Spleen (tissue), 11 donors: ENCODE measurements at regions not wholly inside any gene's neighbourhood (a gene's known extent, or its start where the extent isn't known, plus 50 kb on each side); places are given as distances from the start of the nearest gene placed in this dataset.
A peak's percentile ranks its signal among the peaks of the same experiment; 100 is the strongest.

Experiments
- DNase-seq: peaks from one replicate; pipeline ENCODE4 v3.0.0-alpha.2; 2020
- H3K27ac ChIP-seq, 8 donors: fragments of 200-600 bp; sonication (generic) in 7 of 8; 1 replicate in 4 of 8; 2 replicates in 4 of 8; pipeline versions ENCODE4 v1.5.0 to v1.8.0; 2016 to 2021; ENCODE audit warnings: inconsistent platforms in 4 of 8, mild to moderate bottlenecking in 4 of 8, moderate library complexity in 1 of 8
- H3K27me3 ChIP-seq, 7 donors: fragments of 200-600 bp; sonication (generic) in 6 of 7; replicated peaks in 1 of 7; 1 replicate in 4 of 7; 2 replicates in 3 of 7; pipeline versions ENCODE4 v1.5.0 to v1.8.0; 2016 to 2021; ENCODE audit warnings: inconsistent platforms in 3 of 7, mild to moderate bottlenecking in 1 of 7
- H3K36me3 ChIP-seq, 6 donors: fragments of 200-600 bp; sonication (generic) in 5 of 6; 1 replicate in 4 of 6; 2 replicates in 2 of 6; pipeline versions ENCODE4 v1.5.0 to v1.8.0; 2016 to 2021; ENCODE audit warnings: inconsistent platforms in 2 of 6
- H3K4me1 ChIP-seq, 6 donors: fragments of 200-600 bp; sonication (generic) in 5 of 6; 1 replicate in 3 of 6; 2 replicates in 3 of 6; pipeline versions ENCODE4 v1.5.0 to v1.8.0; 2016 to 2021; ENCODE audit warnings: inconsistent platforms in 3 of 6
- H3K4me3 ChIP-seq, 8 donors: fragments of 200-600 bp; sonication (generic) in 7 of 8; 1 replicate in 4 of 8; 2 replicates in 4 of 8; pipeline versions ENCODE4 v1.5.0 to v1.8.0; 2016 to 2021; ENCODE audit warnings: inconsistent platforms in 4 of 8, mild to moderate bottlenecking in 4 of 8, moderate library complexity in 2 of 8
- H3K9me3 ChIP-seq, 8 donors: fragments of 200-600 bp; sonication (generic) in 7 of 8; 1 replicate in 4 of 8; 2 replicates in 4 of 8; pipeline versions ENCODE4 v1.5.0 to v1.8.0; 2016 to 2021; ENCODE audit warnings: inconsistent platforms in 4 of 8
- CTCF ChIP-seq, 11 experiments: fragments of 200-600 bp in 7 of 11; fragments of 450-650 bp in 4 of 11; sonication (generic) in 4 of 11; IDR thresholded peaks in 8 of 11; conservative IDR thresholded peaks in 3 of 11; 1 replicate in 7 of 11; 2 replicates in 4 of 11; pipeline versions ENCODE4 v1.4.0 to v1.8.0; 2016 to 2021; ENCODE audit warnings: antibody characterized with exemption in 11 of 11, inconsistent platforms in 4 of 11, mild to moderate bottlenecking in 1 of 11
- POLR2A ChIP-seq, 3 donors: fragments of 450-650 bp; IDR thresholded peaks; one replicate each; pipeline ENCODE4 v1.5.1; 2017; ENCODE audit warnings: antibody characterized with exemption in 3 of 3, mild to moderate bottlenecking in 1 of 3
- POLR2AphosphoS5 ChIP-seq, 3 donors: sonication (generic); formaldehyde crosslinking; IDR thresholded peaks; one replicate each; pipeline ENCODE4 v1.5.1; 2017; ENCODE audit warnings: antibody characterized with exemption in 3 of 3
- WGBS, 5 donors: extraction: QIAGEN DNeasy Blood & Tissue Kit in 3 of 5; methylation state at CpG; one replicate each; pipeline versions ENCODE4 v1.1.5 to v1.1.7; 2013 to 2018; 5-methylcytosine and 5-hydroxymethylcytosine counted together
- intact Hi-C: fragments of 100-400 bp; cut with DNase I; formaldehyde crosslinking; loops from one replicate; pipeline ENCODE4 v1.15.0; 2023; ENCODE audit warnings: low total_unique reads
- donor health status: healthy with polysubstance abuse.
- donor health status: DM: no; HTN: no; CAD: no; lungs with moderate emphysema.
- donor health status: DM: no; HTN: no; CAD: no.
- donor health status: Bipolar disorder and iron deficiency.
- donor health status: healthy.
- donor health status: DM: no; HTN: no; CAD: no.
- donor health status: DM: yes; HTN: yes; CAD: no.

DNA sequence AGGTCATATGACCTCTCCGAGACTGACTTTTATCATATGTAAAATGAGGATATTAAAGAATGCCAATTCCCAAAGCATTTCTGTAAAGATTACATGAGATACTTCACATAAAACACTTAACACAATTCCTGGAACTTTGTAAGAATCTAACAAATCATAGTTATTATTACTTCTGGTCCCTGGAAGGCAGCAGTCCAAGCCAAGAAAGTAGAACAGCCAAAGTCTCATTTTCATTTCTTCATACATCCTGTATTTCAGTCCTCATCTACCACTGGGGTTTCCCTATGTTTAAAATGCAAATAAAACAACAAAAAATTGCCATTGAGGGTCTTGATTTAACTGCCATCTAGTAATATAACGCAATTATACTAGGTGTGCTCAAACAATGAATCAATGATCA, 179.5 kb downstream of the MARCHF11 start:
- no peak overlapping the region for H3K4me3 ChIP-seq
- H3K9me3 ChIP-seq, result peaks cover 0 to 26% (median 8%) of the 10 kb centered on the region in 8 donors
- intact Hi-C loops, result no loop called here
- TF ChIP-seq POLR2AphosphoS5 (IDR thresholded peaks at IDR 0.05) (no peak), POLR2A (IDR thresholded peaks at IDR 0.05) (no peak), CTCF (IDR thresholded peaks at IDR 0.05 in 8 of 11, conservative IDR thresholded peaks at IDR 0.05 in 3 of 11) (no peak)
- H3K27me3 ChIP-seq, result no peaks in the 10 kb centered on the region
- H3K27ac ChIP-seq, result no peak overlapping the region
- H3K4me1 ChIP-seq, result no peaks in the 10 kb centered on the region
- H3K36me3 ChIP-seq, result no peaks in the 10 kb centered on the region
- WGBS, 5 donors, result 84 to 90% (median 85%) methylated on average over 2 of the region's 2 CpGs
- no peak for DNase-seq

- WGBS, 5 donors, result 44 to 59% (median 51%) methylated on average over 2 of the region's 2 CpGs
- Histone ChIP-seq H3K27me3 (no peaks in the 10 kb centered on the region), H3K4me1 (no peaks in the 10 kb centered on the region), H3K9me3 (peaks cover 0 to 39% (median 27%) of the 10 kb centered on the region in 8 donors), H3K4me3 (no peak overlapping the region), H3K36me3 (no peaks in the 10 kb centered on the region), H3K27ac (no peak overlapping the region)
- intact Hi-C loops, result no loop called here
- peak in 2 of 11 experiments; percentile 18 to 22 for TF ChIP-seq CTCF (IDR thresholded peaks at IDR 0.05 in 8 of 11, conservative IDR thresholded peaks at IDR 0.05 in 3 of 11)
- TF ChIP-seq POLR2A (IDR thresholded peaks at IDR 0.05), result no peak
- no peak for TF ChIP-seq POLR2AphosphoS5 (IDR thresholded peaks at IDR 0.05)
- no peak for DNase-seq
Observed at GRCh38 chr5:15995341-15996052, 184.1 kb downstream of the MARCHF11 start.

DNA sequence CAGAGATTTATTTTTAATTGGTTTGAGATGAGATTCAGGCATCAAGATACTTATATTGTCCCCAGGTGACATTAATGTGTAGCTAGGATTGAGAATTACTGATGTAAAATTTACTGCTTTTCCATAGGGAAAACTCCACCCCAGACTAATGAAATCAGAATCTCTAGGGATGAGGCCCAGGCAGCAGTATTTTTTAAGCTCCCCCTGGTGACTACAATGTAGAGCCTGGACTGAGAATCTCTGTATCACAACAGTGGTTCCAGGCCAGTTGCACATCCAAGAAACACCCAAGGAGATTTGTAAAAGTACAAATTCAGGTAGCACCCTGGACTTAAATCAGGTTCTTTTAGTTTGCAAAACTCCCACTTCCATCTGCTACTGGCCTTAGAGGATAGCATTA, 185.7 kb downstream of the MARCHF11 start:
- Histone ChIP-seq H3K4me3 (no peak overlapping the region), H3K36me3 (no peaks in the 10 kb centered on the region), H3K27ac (no peak overlapping the region), H3K9me3 (peaks cover 0 to 53% (median 31%) of the 10 kb centered on the region in 8 donors), H3K4me1 (no peaks in the 10 kb centered on the region), H3K27me3 (no peaks in the 10 kb centered on the region)
- intact Hi-C loops, result no loop called here
- no peak for TF ChIP-seq CTCF (IDR thresholded peaks at IDR 0.05 in 8 of 11, conservative IDR thresholded peaks at IDR 0.05 in 3 of 11)
- TF ChIP-seq POLR2A (IDR thresholded peaks at IDR 0.05), result no peak
- no peak for TF ChIP-seq POLR2AphosphoS5 (IDR thresholded peaks at IDR 0.05)
- no peak for DNase-seq

- intact Hi-C loops, result no loop called here
- no peak for DNase-seq
- H3K4me1 ChIP-seq, result no peaks in the 10 kb centered on the region
- H3K27ac ChIP-seq, result no peak overlapping the region
- 86 to 95% (median 87%) methylated on average over 2 of the region's 2 CpGs for WGBS, 5 donors
- no peaks in the 10 kb centered on the region for H3K27me3 ChIP-seq
- peaks cover 0 to 56% (median 31%) of the 10 kb centered on the region in 8 donors for H3K9me3 ChIP-seq
- no peak overlapping the region for H3K4me3 ChIP-seq
- H3K36me3 ChIP-seq, result no peaks in the 10 kb centered on the region
- TF ChIP-seq CTCF (IDR thresholded peaks at IDR 0.05 in 8 of 11, conservative IDR thresholded peaks at IDR 0.05 in 3 of 11) (no peak), POLR2A (IDR thresholded peaks at IDR 0.05) (no peak), POLR2AphosphoS5 (IDR thresholded peaks at IDR 0.05) (no peak)
Observed at GRCh38 chr5:15993334-15993733, 186.3 kb downstream of the MARCHF11 start.
